ENCODE measurements at regions not wholly inside any gene's neighbourhood (a gene's known extent, or its start where the extent isn't known, plus 50 kb on each side); places are given as distances from the start of the nearest gene placed in this dataset.

- TF ChIP-seq CTCF (conservative IDR thresholded peaks at IDR 0.05 in 1 of 2, IDR thresholded peaks at IDR 0.05 in 1 of 2; ENCODE audit: extremely low read depth in 1 of 2, insufficient read depth in 1 of 2, low read depth in 1 of 2, low read length in 2 of 2) (no peak), EZH2 (IDR thresholded peaks at IDR 0.05; ENCODE audit: borderline replicate concordance, low read length) (no peak)
Observed at GRCh38 chr16:86085161-86085611, 186.2 kb downstream of the IRF8 start.
